ENCODE measurements at regions not wholly inside any gene's neighbourhood (a gene's known extent, or its start where the extent isn't known, plus 50 kb on each side); places are given as distances from the start of the nearest gene placed in this dataset.

DNA sequence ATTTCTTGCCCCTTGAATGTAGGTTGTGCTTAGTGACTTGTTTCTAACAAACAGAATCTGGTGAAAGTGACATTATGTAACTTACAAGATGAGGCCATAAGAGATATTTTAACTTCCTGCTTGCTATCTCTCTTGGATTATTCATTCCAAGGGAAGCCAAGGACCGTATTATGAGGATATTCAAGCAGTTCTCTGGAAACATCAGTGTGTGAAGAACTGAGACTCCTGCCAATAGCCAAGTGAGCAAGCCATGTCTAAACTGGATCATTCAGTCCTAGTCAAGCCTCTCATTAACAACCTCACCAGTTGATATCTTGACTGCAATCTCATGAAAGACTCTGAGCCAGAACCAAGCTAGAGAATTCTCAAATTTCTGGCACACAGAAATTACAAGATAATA, 765.1 kb upstream of the SLC8A1 start:
- TF ChIP-seq, protein P1, sequence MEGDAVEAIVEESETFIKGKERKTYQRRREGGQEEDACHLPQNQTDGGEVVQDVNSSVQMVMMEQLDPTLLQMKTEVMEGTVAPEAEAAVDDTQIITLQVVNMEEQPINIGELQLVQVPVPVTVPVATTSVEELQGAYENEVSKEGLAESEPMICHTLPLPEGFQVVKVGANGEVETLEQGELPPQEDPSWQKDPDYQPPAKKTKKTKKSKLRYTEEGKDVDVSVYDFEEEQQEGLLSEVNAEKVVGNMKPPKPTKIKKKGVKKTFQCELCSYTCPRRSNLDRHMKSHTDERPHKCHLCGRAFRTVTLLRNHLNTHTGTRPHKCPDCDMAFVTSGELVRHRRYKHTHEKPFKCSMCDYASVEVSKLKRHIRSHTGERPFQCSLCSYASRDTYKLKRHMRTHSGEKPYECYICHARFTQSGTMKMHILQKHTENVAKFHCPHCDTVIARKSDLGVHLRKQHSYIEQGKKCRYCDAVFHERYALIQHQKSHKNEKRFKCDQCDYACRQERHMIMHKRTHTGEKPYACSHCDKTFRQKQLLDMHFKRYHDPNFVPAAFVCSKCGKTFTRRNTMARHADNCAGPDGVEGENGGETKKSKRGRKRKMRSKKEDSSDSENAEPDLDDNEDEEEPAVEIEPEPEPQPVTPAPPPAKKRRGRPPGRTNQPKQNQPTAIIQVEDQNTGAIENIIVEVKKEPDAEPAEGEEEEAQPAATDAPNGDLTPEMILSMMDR (IDR thresholded peaks at IDR 0.05), result no peak
- TF ChIP-seq POLR2A (IDR thresholded peaks at IDR 0.05), result no peak

Measured in uterus (tissue), 2 donors.